D721Med (cell line): ENCODE measurements at regions not wholly inside any gene's neighbourhood (a gene's known extent, or its start where the extent isn't known, plus 50 kb on each side); places are given as distances from the start of the nearest gene placed in this dataset.
A peak's percentile ranks its signal among the peaks of the same experiment; 100 is the strongest.

Experiments
- DNase-seq: peaks from one replicate; pipeline ENCODE4 v3.0.0; 2011; ENCODE audit warnings: low spot score; ENCODE audit not compliant: insufficient read length
- FAIRE-seq: peaks from 2 replicates; lab custom pipeline; 2011; peaks lifted over from hg19 to GRCh38; lab: Jason Lieb, UNC
- CTCF ChIP-seq: IDR thresholded peaks from 2 replicates; pipeline ENCODE4 v1.5.1; 2012; ENCODE audit warnings: mild to moderate bottlenecking, control low read depth; ENCODE audit not compliant: insufficient read depth; ENCODE audit errors: missing control alignments

GRCh38 chr14:60349663-60350365, 100.8 kb downstream of the PPM1A start:
- TF ChIP-seq CTCF: peak; percentile 70
- no peak for DNase-seq
- FAIRE-seq: peak; percentile 77

GRCh38 chr14:60350366-60350720, 101.3 kb downstream of the PPM1A start:
- no peak for DNase-seq
- no peak for TF ChIP-seq CTCF
- FAIRE-seq: no peak

- no peak for TF ChIP-seq CTCF
- FAIRE-seq (peak; percentile 90), DNase-seq (no peak)
Observed at GRCh38 chr14:60353420-60353819, 104.4 kb downstream of the PPM1A start.

- DNase-seq (no peak), FAIRE-seq (peak; percentile 64)
- no peak for TF ChIP-seq CTCF
Observed at GRCh38 chr14:60355768-60356167, 106.7 kb downstream of the PPM1A start.

- no peak for TF ChIP-seq CTCF
- DNase-seq: no peak
- no peak for FAIRE-seq
Observed at GRCh38 chr14:60356386-60356785, 107.4 kb downstream of the PPM1A start.

- TF ChIP-seq CTCF: no peak
- DNase-seq: no peak
- peak; percentile 92 for FAIRE-seq
Observed at GRCh38 chr14:60356906-60357550, 108.0 kb downstream of the PPM1A start.

- no peak for FAIRE-seq
- DNase-seq: no peak
- TF ChIP-seq CTCF: no peak
Observed at GRCh38 chr14:60357551-60358149, 108.6 kb downstream of the PPM1A start.
